Tibial nerve (tissue), 4 donors: ENCODE measurements at regions not wholly inside any gene's neighbourhood (a gene's known extent, or its start where the extent isn't known, plus 50 kb on each side); places are given as distances from the start of the nearest gene placed in this dataset.

Experiments used
- DNase-seq, 2 donors: peaks; one replicate each; pipeline ENCODE4 v3.0.0-alpha.2; 2019; ENCODE audit warnings: low spot score in 2 of 2
- H3K27ac ChIP-seq, 4 donors: fragments of 200-600 bp; sonication (generic) in 3 of 4; one replicate each; pipeline ENCODE4 v1.5.1; 2017 to 2019; ENCODE audit warnings: mild to moderate bottlenecking in 1 of 4
- H3K27me3 ChIP-seq, 2 donors: fragments of 200-600 bp; sonication (generic) in 1 of 2; one replicate each; pipeline versions ENCODE4 v1.5.1 to v1.6.0; 2017 to 2019
- H3K36me3 ChIP-seq, 3 donors: fragments of 200-600 bp; sonication (generic); one replicate each; pipeline ENCODE4 v1.5.1; 2018 to 2019
- H3K4me1 ChIP-seq, 4 donors: fragments of 200-600 bp; sonication (generic) in 3 of 4; one replicate each; pipeline ENCODE4 v1.5.1; 2017 to 2019
- H3K4me3 ChIP-seq, 4 donors: fragments of 200-600 bp; sonication (generic) in 3 of 4; one replicate each; pipeline ENCODE4 v1.5.1; 2017 to 2019; ENCODE audit warnings: mild to moderate bottlenecking in 1 of 4, moderate library complexity in 1 of 4
- H3K9me3 ChIP-seq, 4 donors: fragments of 200-600 bp; sonication (generic) in 3 of 4; one replicate each; pipeline ENCODE4 v1.5.1; 2017 to 2019
- CTCF ChIP-seq, 5 experiments: fragments of 200-600 bp in 3 of 5; fragments of 450-650 bp in 2 of 5; sonication (generic) in 3 of 5; IDR thresholded peaks; one replicate each; pipeline ENCODE4 v1.5.1; 2016 to 2019; ENCODE audit warnings: antibody characterized with exemption in 5 of 5, mild to moderate bottlenecking in 3 of 5, moderate library complexity in 2 of 5
- EP300 ChIP-seq, 2 donors: sonication (generic); formaldehyde crosslinking; IDR thresholded peaks; one replicate each; pipeline ENCODE4 v1.6.1; 2017; ENCODE audit warnings: antibody characterized with exemption in 2 of 2, mild to moderate bottlenecking in 1 of 2
- POLR2A ChIP-seq, 2 donors: fragments of 450-650 bp; IDR thresholded peaks; one replicate each; pipeline ENCODE4 v1.6.1; 2017; ENCODE audit warnings: antibody characterized with exemption in 2 of 2, mild to moderate bottlenecking in 2 of 2, moderate library complexity in 2 of 2
- WGBS, 2 donors: methylation state at CpG; one replicate each; pipeline ENCODE4 v1.1.5; 2018; 5-methylcytosine and 5-hydroxymethylcytosine counted together

GRCh38 chr12:105848286-105848685 is 290.5 kb downstream of the NUAK1 start:
- Histone ChIP-seq H3K4me3 (no peak overlapping the region), H3K4me1 (peaks cover 0 to 15% (median 0%) of the 10 kb centered on the region in 4 donors), H3K27ac (no peak overlapping the region), H3K36me3 (no peaks in the 10 kb centered on the region), H3K27me3 (no peaks in the 10 kb centered on the region), H3K9me3 (no peaks in the 10 kb centered on the region)
- TF ChIP-seq EP300 (IDR thresholded peaks at IDR 0.05) (no peak), POLR2A (IDR thresholded peaks at IDR 0.05) (no peak), CTCF (IDR thresholded peaks at IDR 0.05) (no peak)
- no peak for DNase-seq
- WGBS, 2 donors, result 84 to 94% methylated on average over 2 of the region's 2 CpGs

- TF ChIP-seq CTCF (IDR thresholded peaks at IDR 0.05) (no peak), POLR2A (IDR thresholded peaks at IDR 0.05) (no peak), EP300 (IDR thresholded peaks at IDR 0.05) (no peak)
- no peaks in the 10 kb centered on the region for H3K27me3 ChIP-seq
- 71 to 75% methylated on average over 6 of the region's 6 CpGs for WGBS, 2 donors
- H3K4me3 ChIP-seq, result no peak overlapping the region
- no peak overlapping the region for H3K27ac ChIP-seq
- peaks cover 0 to 9% (median 0%) of the 10 kb centered on the region in 4 donors for H3K4me1 ChIP-seq
- H3K36me3 ChIP-seq, result no peaks in the 10 kb centered on the region
- no peaks in the 10 kb centered on the region for H3K9me3 ChIP-seq
- no peak for DNase-seq
These were observed 288.4 kb downstream of the NUAK1 start for GRCh38 chr12:105850103-105850968.

GRCh38 chr12:105852496-105852895 is 286.3 kb downstream of the NUAK1 start:
- H3K9me3 ChIP-seq, result no peaks in the 10 kb centered on the region
- DNase-seq, result no peak
- H3K27me3 ChIP-seq, result no peaks in the 10 kb centered on the region
- no peaks in the 10 kb centered on the region for H3K36me3 ChIP-seq
- peaks cover 0 to 13% (median 0%) of the 10 kb centered on the region in 4 donors for H3K4me1 ChIP-seq
- H3K4me3 ChIP-seq, result peak overlapping the region in 1 of 4 donors; percentile 17
- TF ChIP-seq CTCF (IDR thresholded peaks at IDR 0.05) (no peak), POLR2A (IDR thresholded peaks at IDR 0.05) (no peak), EP300 (IDR thresholded peaks at IDR 0.05) (no peak)
- peak overlapping the region in 2 of 4 donors; percentile 52 to 53 for H3K27ac ChIP-seq
- WGBS, 2 donors, result 65 to 67% methylated on average over 7 of the region's 7 CpGs

GRCh38 chr12:105852951-105853350 is 285.8 kb downstream of the NUAK1 start:
- Histone ChIP-seq H3K9me3 (no peaks in the 10 kb centered on the region), H3K27me3 (no peaks in the 10 kb centered on the region), H3K27ac (peak overlapping the region in 2 of 4 donors; percentile 52 to 53), H3K4me3 (peak overlapping the region in 1 of 4 donors; percentile 17), H3K4me1 (peaks cover 0 to 13% (median 0%) of the 10 kb centered on the region in 4 donors), H3K36me3 (no peaks in the 10 kb centered on the region)
- peak; percentile 26 to 33 for DNase-seq
- 27 to 59% methylated on average over 2 of the region's 2 CpGs for WGBS, 2 donors
- TF ChIP-seq EP300 (IDR thresholded peaks at IDR 0.05) (peak in 1 of 2 donors; percentile 27), CTCF (IDR thresholded peaks at IDR 0.05) (no peak), POLR2A (IDR thresholded peaks at IDR 0.05) (no peak)

GRCh38 chr12:105854071-105854470 is 284.7 kb downstream of the NUAK1 start:
- TF ChIP-seq EP300 (IDR thresholded peaks at IDR 0.05) (no peak), CTCF (IDR thresholded peaks at IDR 0.05) (no peak), POLR2A (IDR thresholded peaks at IDR 0.05) (no peak)
- Histone ChIP-seq H3K36me3 (no peaks in the 10 kb centered on the region), H3K4me1 (peaks cover 0 to 13% (median 0%) of the 10 kb centered on the region in 4 donors), H3K27ac (no peak overlapping the region), H3K4me3 (no peak overlapping the region), H3K27me3 (no peaks in the 10 kb centered on the region), H3K9me3 (no peaks in the 10 kb centered on the region)
- DNase-seq, result no peak
- 74 to 81% methylated on average over 2 of the region's 2 CpGs for WGBS, 2 donors
